Fibroblast of lung (primary cell): ENCODE measurements at regions not wholly inside any gene's neighbourhood (a gene's known extent, or its start where the extent isn't known, plus 50 kb on each side); places are given as distances from the start of the nearest gene placed in this dataset.

ENCODE experiments used
- DNase-seq, 2 donors: peaks; one replicate each; pipeline versions ENCODE4 v3.0.0 to v3.0.0-alpha.2; 2010; ENCODE audit warnings: low read depth in 2 of 2
- H2AFZ ChIP-seq: 2 replicates; pipeline ENCODE4 v1.5.1; 2012; ENCODE audit warnings: low read length, control low read depth, inconsistent platforms
- H3K27ac ChIP-seq: 2 replicates; pipeline ENCODE4 v1.5.1; 2011; ENCODE audit warnings: low read length, control low read depth; ENCODE audit not compliant: insufficient read depth
- H3K27me3 ChIP-seq: 2 replicates; pipeline ENCODE4 v1.5.1; 2011; ENCODE audit warnings: mild to moderate bottlenecking, low read length; ENCODE audit not compliant: control insufficient read depth, insufficient read depth
- H3K36me3 ChIP-seq: 2 replicates; pipeline ENCODE4 v1.5.1; 2011; ENCODE audit warnings: low read length; ENCODE audit not compliant: control insufficient read depth, insufficient read depth
- H3K4me1 ChIP-seq: 2 replicates; pipeline ENCODE4 v1.5.1; 2011; ENCODE audit warnings: low read length; ENCODE audit not compliant: control insufficient read depth, insufficient read depth; ENCODE audit errors: extremely low read depth
- H3K4me2 ChIP-seq: 2 replicates; pipeline ENCODE4 v1.5.1; 2011; ENCODE audit warnings: low read length, control low read depth; ENCODE audit not compliant: insufficient read depth; ENCODE audit errors: extremely low read depth
- H3K4me3 ChIP-seq, 4 experiments: fragments of 200-600 bp in 1 of 4; sonication (generic) in 1 of 4; replicated peaks in 1 of 4; 2 replicates each; pipeline ENCODE4 v1.5.1; 2011 to 2016; ENCODE audit warnings: low read length in 4 of 4, low read depth in 3 of 4, mild to moderate bottlenecking in 3 of 4, control low read depth in 2 of 4, inconsistent platforms in 1 of 4, mixed read lengths in 1 of 4; ENCODE audit not compliant: insufficient read depth in 1 of 4; ENCODE audit errors: control extremely low read depth in 1 of 4
- H3K79me2 ChIP-seq: 2 replicates; pipeline ENCODE4 v1.5.1; 2012; ENCODE audit warnings: mild to moderate bottlenecking, low read length, inconsistent platforms; ENCODE audit not compliant: control insufficient read depth, insufficient read depth
- H3K9ac ChIP-seq: 2 replicates; pipeline ENCODE4 v1.5.1; 2011; ENCODE audit warnings: mild to moderate bottlenecking, low read length, control low read depth; ENCODE audit not compliant: insufficient read depth
- H3K9me3 ChIP-seq: 2 replicates; pipeline ENCODE4 v1.5.1; 2012; ENCODE audit warnings: low read depth, low read length; ENCODE audit not compliant: control insufficient read depth, insufficient read depth
- H4K20me1 ChIP-seq: 2 replicates; pipeline ENCODE4 v1.5.1; 2011; ENCODE audit warnings: low read length; ENCODE audit not compliant: control insufficient read depth, insufficient read depth; ENCODE audit errors: extremely low read depth
- EZH2 ChIP-seq: IDR thresholded peaks from 2 replicates; pipeline ENCODE4 v1.5.1; 2012; ENCODE audit warnings: low read length, control low read depth, mild to moderate bottlenecking; ENCODE audit errors: missing control alignments
- TF ChIP-seq, protein P1 (sequence below), 2 donors: IDR thresholded peaks in 1 of 2; conservative IDR thresholded peaks in 1 of 2; 1 replicate in 1 of 2; 2 replicates in 1 of 2; pipeline ENCODE4 v1.5.1; 2011 to 2012; ENCODE audit warnings: low read length in 2 of 2, control low read depth in 1 of 2, inconsistent platforms in 1 of 2, low read depth in 1 of 2, mild to moderate bottlenecking in 1 of 2

DNA sequence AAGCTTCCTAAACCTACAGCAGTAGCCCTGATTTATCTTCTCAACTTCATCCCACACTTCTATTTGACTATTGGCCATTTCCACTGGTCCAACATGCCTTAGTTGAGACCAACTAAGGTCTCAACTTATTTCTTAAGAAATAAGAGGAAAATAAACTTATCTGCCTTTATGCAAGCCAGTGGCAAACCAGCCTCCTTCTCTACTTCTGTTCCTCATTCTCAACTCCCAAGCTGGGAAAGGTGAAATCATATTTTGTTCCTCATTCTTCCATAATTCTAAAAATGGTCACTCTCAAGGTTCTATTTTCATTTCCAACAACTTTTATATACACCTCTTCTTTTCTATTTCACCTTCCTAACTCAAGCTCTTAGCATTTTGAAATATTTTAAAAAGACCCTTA, 149.6 kb upstream of the C9orf72 start:
- Histone ChIP-seq H3K27me3 (no peaks in the 10 kb centered on the region), H4K20me1 (no peaks in the 10 kb centered on the region), H3K4me1 (no peaks in the 10 kb centered on the region), H3K36me3 (no peaks in the 10 kb centered on the region), H3K9me3 (no peaks in the 10 kb centered on the region), H3K4me2 (no peak overlapping the region), H3K9ac (no peak overlapping the region), H2AFZ (no peak overlapping the region), H3K4me3 (no peak overlapping the region), H3K79me2 (no peaks in the 10 kb centered on the region), H3K27ac (no peak overlapping the region)
- no peak for DNase-seq
- TF ChIP-seq, protein P1, sequence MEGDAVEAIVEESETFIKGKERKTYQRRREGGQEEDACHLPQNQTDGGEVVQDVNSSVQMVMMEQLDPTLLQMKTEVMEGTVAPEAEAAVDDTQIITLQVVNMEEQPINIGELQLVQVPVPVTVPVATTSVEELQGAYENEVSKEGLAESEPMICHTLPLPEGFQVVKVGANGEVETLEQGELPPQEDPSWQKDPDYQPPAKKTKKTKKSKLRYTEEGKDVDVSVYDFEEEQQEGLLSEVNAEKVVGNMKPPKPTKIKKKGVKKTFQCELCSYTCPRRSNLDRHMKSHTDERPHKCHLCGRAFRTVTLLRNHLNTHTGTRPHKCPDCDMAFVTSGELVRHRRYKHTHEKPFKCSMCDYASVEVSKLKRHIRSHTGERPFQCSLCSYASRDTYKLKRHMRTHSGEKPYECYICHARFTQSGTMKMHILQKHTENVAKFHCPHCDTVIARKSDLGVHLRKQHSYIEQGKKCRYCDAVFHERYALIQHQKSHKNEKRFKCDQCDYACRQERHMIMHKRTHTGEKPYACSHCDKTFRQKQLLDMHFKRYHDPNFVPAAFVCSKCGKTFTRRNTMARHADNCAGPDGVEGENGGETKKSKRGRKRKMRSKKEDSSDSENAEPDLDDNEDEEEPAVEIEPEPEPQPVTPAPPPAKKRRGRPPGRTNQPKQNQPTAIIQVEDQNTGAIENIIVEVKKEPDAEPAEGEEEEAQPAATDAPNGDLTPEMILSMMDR (conservative IDR thresholded peaks at IDR 0.05 in 1 of 2, IDR thresholded peaks at IDR 0.05 in 1 of 2; ENCODE audit: low read depth in 1 of 2, low read length in 2 of 2), result no peak
- no peak for TF ChIP-seq EZH2

DNA sequence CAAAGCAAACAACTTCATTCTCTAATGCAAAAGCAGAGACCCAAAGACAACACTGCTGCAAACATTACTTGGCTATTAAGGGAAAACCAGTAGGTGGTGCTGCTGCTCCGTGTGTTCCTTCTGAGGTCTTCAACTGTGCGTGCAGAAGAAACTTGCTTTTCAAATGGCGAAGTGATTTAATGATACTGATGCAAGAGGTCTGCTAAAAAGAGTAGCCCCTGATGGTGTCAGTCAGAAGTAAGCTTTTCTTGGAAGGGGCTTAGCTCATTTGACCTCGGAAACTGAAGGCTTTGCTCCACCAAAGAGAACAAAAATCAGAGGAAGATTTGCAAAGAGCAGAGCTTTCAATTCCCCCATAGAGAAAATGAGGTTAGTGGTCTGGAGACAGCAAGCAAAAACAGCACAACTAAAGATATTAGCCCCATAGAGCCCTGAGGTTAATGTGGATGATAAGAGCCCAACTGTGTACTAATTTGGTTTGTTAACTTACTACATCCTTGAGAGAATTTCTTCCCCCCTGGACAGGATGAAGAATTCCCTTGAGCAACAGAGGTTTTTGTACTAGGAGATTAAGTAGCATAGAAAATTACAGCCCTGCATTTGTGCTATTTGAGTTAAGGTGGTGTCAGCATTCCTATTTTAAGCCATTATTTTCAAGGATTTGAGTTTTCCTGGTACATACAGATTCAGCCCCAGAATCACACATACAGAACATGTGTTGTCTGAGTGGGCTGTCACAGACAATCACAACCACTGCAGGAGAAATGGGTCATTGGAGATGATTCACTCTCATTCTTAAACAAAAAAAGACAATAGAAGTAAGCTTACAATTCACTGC, 153.2 kb upstream of the C9orf72 start:
- Histone ChIP-seq H3K9ac (no peak overlapping the region), H3K27me3 (no peaks in the 10 kb centered on the region), H3K27ac (no peak overlapping the region), H3K79me2 (no peaks in the 10 kb centered on the region), H3K4me1 (no peaks in the 10 kb centered on the region), H3K36me3 (no peaks in the 10 kb centered on the region), H4K20me1 (no peaks in the 10 kb centered on the region), H3K4me2 (no peak overlapping the region), H3K9me3 (no peaks in the 10 kb centered on the region), H3K4me3 (no peak overlapping the region), H2AFZ (no peak overlapping the region)
- DNase-seq, result peak; percentile 50 to 73
- TF ChIP-seq EZH2, result no peak
- TF ChIP-seq, protein P1 (conservative IDR thresholded peaks at IDR 0.05 in 1 of 2, IDR thresholded peaks at IDR 0.05 in 1 of 2; ENCODE audit: low read depth in 1 of 2, low read length in 2 of 2), result peak; percentile 68 to 86

DNA sequence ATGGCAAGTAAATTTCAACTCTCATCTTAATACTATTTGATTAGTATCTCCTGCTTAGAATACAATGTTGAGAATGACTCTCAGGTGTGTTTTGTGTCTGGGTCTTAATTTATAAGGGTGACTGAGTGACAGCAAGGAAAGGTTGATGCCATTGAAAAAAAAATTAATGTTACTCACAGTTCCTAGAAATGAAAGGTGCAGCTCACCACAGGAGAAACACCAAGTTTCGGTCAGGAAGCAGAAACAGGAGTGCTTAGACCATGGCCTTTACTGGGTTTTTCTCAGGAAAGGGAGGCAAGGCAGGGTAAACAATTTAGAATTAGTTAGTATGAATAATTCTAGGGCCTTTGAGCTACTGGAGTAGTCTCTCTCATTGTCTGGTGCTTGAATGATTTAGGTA, 159.2 kb upstream of the C9orf72 start:
- no peaks in the 10 kb centered on the region for H3K4me1 ChIP-seq

More for the DNA sequence above, 159.2 kb upstream of the C9orf72 start:
- Histone ChIP-seq H3K4me3 (no peak overlapping the region), H3K9me3 (no peaks in the 10 kb centered on the region), H3K9ac (no peak overlapping the region), H3K4me2 (no peak overlapping the region), H3K79me2 (no peaks in the 10 kb centered on the region), H4K20me1 (no peaks in the 10 kb centered on the region), H3K36me3 (no peaks in the 10 kb centered on the region), H3K27ac (no peak overlapping the region), H2AFZ (no peak overlapping the region), H3K27me3 (no peaks in the 10 kb centered on the region)
- TF ChIP-seq, protein P1 (conservative IDR thresholded peaks at IDR 0.05 in 1 of 2, IDR thresholded peaks at IDR 0.05 in 1 of 2; ENCODE audit: low read depth in 1 of 2, low read length in 2 of 2), result no peak
- TF ChIP-seq EZH2, result no peak
- no peak for DNase-seq
